IPS DF 6.9 (cell line): ENCODE measurements at regions not wholly inside any gene's neighbourhood (a gene's known extent, or its start where the extent isn't known, plus 50 kb on each side); places are given as distances from the start of the nearest gene placed in this dataset.

Experiments
- DNase-seq: peaks from one replicate; pipeline ENCODE4 v3.0.0-alpha.2; 2013; ENCODE audit warnings: low read depth, low spot score
- H3K27ac ChIP-seq: one replicate; pipeline ENCODE4 v1.5.1; 2013; ENCODE audit warnings: low read length, control low read depth
- H3K27me3 ChIP-seq: 2 replicates; pipeline ENCODE4 v1.6.1; 2013; ENCODE audit warnings: mild to moderate bottlenecking, low read length; ENCODE audit not compliant: control insufficient read depth, insufficient read depth
- H3K36me3 ChIP-seq: 2 replicates; pipeline ENCODE4 v1.6.1; 2013; ENCODE audit warnings: low read length; ENCODE audit not compliant: control insufficient read depth, insufficient read depth
- H3K4me1 ChIP-seq: 2 replicates; pipeline ENCODE4 v1.6.1; 2013; ENCODE audit warnings: low read length; ENCODE audit not compliant: control insufficient read depth, insufficient read depth
- H3K4me3 ChIP-seq: 2 replicates; pipeline ENCODE4 v1.5.1; 2013; ENCODE audit warnings: mild to moderate bottlenecking, low read length
- H3K9me3 ChIP-seq: 2 replicates; pipeline ENCODE4 v1.6.1; 2013; ENCODE audit warnings: low read length, inconsistent platforms; ENCODE audit not compliant: control insufficient read depth, insufficient read depth
- WGBS: extraction: QIAGEN DNeasy Blood & Tissue Kit; methylation state at CpG from one replicate; pipeline ENCODE4 v1.1.7; 2013; ENCODE audit warnings: mixed read lengths, missing lambda C conversion rate; ENCODE audit not compliant: insufficient read length, insufficient coverage; 5-methylcytosine and 5-hydroxymethylcytosine counted together

- DNase-seq: no peak
- H3K36me3 ChIP-seq: no peaks in the 10 kb centered on the region
- WGBS: no CpG with 5 or more reads among the region's 2 CpGs
These were observed 200.6 kb upstream of the SFRP2 start for GRCh38 chr4:153989505-153989904.

GRCh38 chr4:153988492-153989363 is 199.8 kb upstream of the SFRP2 start:
- no peaks in the 10 kb centered on the region for H3K9me3 ChIP-seq
- no CpG with 5 or more reads among the region's 9 CpGs for WGBS
- no peak for DNase-seq
- H3K27me3 ChIP-seq: no peaks in the 10 kb centered on the region
- H3K4me3 ChIP-seq: no peak overlapping the region
- H3K4me1 ChIP-seq: no peaks in the 10 kb centered on the region
- no peaks in the 10 kb centered on the region for H3K36me3 ChIP-seq
- no peak overlapping the region for H3K27ac ChIP-seq

More at GRCh38 chr4:153989505-153989904, 200.6 kb upstream of the SFRP2 start:
- Histone ChIP-seq H3K27me3 (no peaks in the 10 kb centered on the region), H3K4me1 (no peaks in the 10 kb centered on the region), H3K27ac (no peak overlapping the region), H3K4me3 (no peak overlapping the region), H3K9me3 (no peaks in the 10 kb centered on the region)

- Histone ChIP-seq H3K27ac (no peak overlapping the region), H3K27me3 (no peaks in the 10 kb centered on the region), H3K4me3 (no peak overlapping the region), H3K4me1 (no peaks in the 10 kb centered on the region), H3K9me3 (no peaks in the 10 kb centered on the region), H3K36me3 (no peaks in the 10 kb centered on the region)
- whole genome bisulfite sequencing: no CpG with 5 or more reads among the region's 1 CpG
- no peak for DNase-seq
These were observed 198.4 kb upstream of the SFRP2 start for GRCh38 chr4:153987291-153987690.

GRCh38 chr4:153976954-153977353 is 188.1 kb upstream of the SFRP2 start:
- no peak overlapping the region for H3K27ac ChIP-seq
- DNase-seq: no peak
- no peaks in the 10 kb centered on the region for H3K36me3 ChIP-seq
- H3K27me3 ChIP-seq: no peaks in the 10 kb centered on the region
- peaks cover 3% of the 10 kb centered on the region for H3K9me3 ChIP-seq
- no peaks in the 10 kb centered on the region for H3K4me1 ChIP-seq
- no peak overlapping the region for H3K4me3 ChIP-seq

GRCh38 chr4:153974452-153974851 is 185.6 kb upstream of the SFRP2 start:
- Histone ChIP-seq H3K4me3 (no peak overlapping the region), H3K27ac (no peak overlapping the region), H3K9me3 (peaks cover 3% of the 10 kb centered on the region), H3K36me3 (no peaks in the 10 kb centered on the region), H3K27me3 (no peaks in the 10 kb centered on the region), H3K4me1 (no peaks in the 10 kb centered on the region)
- DNase-seq: no peak
- WGBS: no CpG with 5 or more reads among the region's 1 CpG

GRCh38 chr4:153973942-153974341 is 185.1 kb upstream of the SFRP2 start:
- no CpG with 5 or more reads among the region's 4 CpGs for WGBS
- Histone ChIP-seq H3K9me3 (peaks cover 3% of the 10 kb centered on the region), H3K27me3 (no peaks in the 10 kb centered on the region), H3K36me3 (no peaks in the 10 kb centered on the region), H3K4me1 (no peaks in the 10 kb centered on the region), H3K4me3 (no peak overlapping the region), H3K27ac (no peak overlapping the region)
- no peak for DNase-seq

- Histone ChIP-seq H3K27me3 (no peaks in the 10 kb centered on the region), H3K36me3 (no peaks in the 10 kb centered on the region), H3K27ac (no peak overlapping the region), H3K9me3 (peaks cover 3% of the 10 kb centered on the region), H3K4me1 (no peaks in the 10 kb centered on the region), H3K4me3 (no peak overlapping the region)
- DNase-seq: no peak
- no CpG with 5 or more reads among the region's 5 CpGs for WGBS
These were observed 183.0 kb upstream of the SFRP2 start for GRCh38 chr4:153971899-153972298.

GRCh38 chr4:153970169-153970568 is 181.3 kb upstream of the SFRP2 start:
- Histone ChIP-seq H3K36me3 (no peaks in the 10 kb centered on the region), H3K4me3 (no peak overlapping the region), H3K9me3 (peaks cover 3% of the 10 kb centered on the region), H3K27me3 (no peaks in the 10 kb centered on the region), H3K4me1 (no peaks in the 10 kb centered on the region), H3K27ac (no peak overlapping the region)
- no CpG with 5 or more reads among the region's 2 CpGs for WGBS
- DNase-seq: no peak

GRCh38 chr4:153969542-153969941 is 180.7 kb upstream of the SFRP2 start:
- Histone ChIP-seq H3K4me1 (no peaks in the 10 kb centered on the region), H3K4me3 (no peak overlapping the region), H3K9me3 (peaks cover 2% of the 10 kb centered on the region), H3K27ac (no peak overlapping the region), H3K27me3 (no peaks in the 10 kb centered on the region), H3K36me3 (no peaks in the 10 kb centered on the region)
- DNase-seq: no peak

- no peak for DNase-seq
- H3K27me3 ChIP-seq: no peaks in the 10 kb centered on the region
These were observed 177.8 kb upstream of the SFRP2 start for GRCh38 chr4:153966641-153967040.

GRCh38 chr4:153963216-153963615 is 174.3 kb upstream of the SFRP2 start:
- Histone ChIP-seq H3K9me3 (no peaks in the 10 kb centered on the region), H3K4me1 (no peaks in the 10 kb centered on the region), H3K4me3 (no peak overlapping the region), H3K27me3 (no peaks in the 10 kb centered on the region), H3K27ac (no peak overlapping the region), H3K36me3 (no peaks in the 10 kb centered on the region)
- WGBS: no CpG with 5 or more reads among the region's 3 CpGs
- DNase-seq: no peak

More at GRCh38 chr4:153966641-153967040, 177.8 kb upstream of the SFRP2 start:
- H3K4me1 ChIP-seq: no peaks in the 10 kb centered on the region
- no peak overlapping the region for H3K27ac ChIP-seq
- no peak overlapping the region for H3K4me3 ChIP-seq
- no peaks in the 10 kb centered on the region for H3K9me3 ChIP-seq
- no peaks in the 10 kb centered on the region for H3K36me3 ChIP-seq
